BJ (cell line): ENCODE measurements at regions not wholly inside any gene's neighbourhood (a gene's known extent, or its start where the extent isn't known, plus 50 kb on each side); places are given as distances from the start of the nearest gene placed in this dataset.
"Not testable (repeated sequence)": the region's sequence is repeated elsewhere in the genome, so short reads cannot be mapped to it uniquely, and the experiment has no call there.

Experiments used
- CTCF ChIA-PET: fragments of 350-600 bp; formaldehyde crosslinking; extraction: SDS; loops from one replicate; lab custom pipeline; 2021; ENCODE audit warnings: antibody characterized with exemption, inconsistent platforms; lab: Yijun Ruan, JAX
- POLR2A ChIA-PET: fragments of 300-600 bp; sonication (Branson Sonifier 250); formaldehyde crosslinking; extraction: SDS; loops from one replicate; lab custom pipeline; 2021; ENCODE audit warnings: antibody characterized with exemption; lab: Charles Lee
- DNase-seq: peaks from one replicate; pipeline ENCODE4 v3.0.0-alpha.2; 2011; ENCODE audit warnings: low read depth
- H3K27me3 ChIP-seq: 2 replicates; pipeline ENCODE4 v1.6.0; 2011; ENCODE audit warnings: low read length; ENCODE audit not compliant: control insufficient read depth, insufficient read depth
- H3K36me3 ChIP-seq: 2 replicates; pipeline ENCODE4 v1.5.1; 2011; ENCODE audit warnings: low read length; ENCODE audit not compliant: control insufficient read depth, insufficient read depth
- H3K4me3 ChIP-seq: 2 replicates; pipeline ENCODE4 v1.5.1; 2011; ENCODE audit warnings: low read depth, mild to moderate bottlenecking, control low read depth, low read length
- TF ChIP-seq, protein P1 (sequence below): IDR thresholded peaks from 2 replicates; pipeline ENCODE4 v1.5.1; 2011; ENCODE audit warnings: low read depth, mild to moderate bottlenecking, control low read depth, inconsistent platforms, low read length, moderate library complexity; ENCODE audit not compliant: insufficient read depth

DNA sequence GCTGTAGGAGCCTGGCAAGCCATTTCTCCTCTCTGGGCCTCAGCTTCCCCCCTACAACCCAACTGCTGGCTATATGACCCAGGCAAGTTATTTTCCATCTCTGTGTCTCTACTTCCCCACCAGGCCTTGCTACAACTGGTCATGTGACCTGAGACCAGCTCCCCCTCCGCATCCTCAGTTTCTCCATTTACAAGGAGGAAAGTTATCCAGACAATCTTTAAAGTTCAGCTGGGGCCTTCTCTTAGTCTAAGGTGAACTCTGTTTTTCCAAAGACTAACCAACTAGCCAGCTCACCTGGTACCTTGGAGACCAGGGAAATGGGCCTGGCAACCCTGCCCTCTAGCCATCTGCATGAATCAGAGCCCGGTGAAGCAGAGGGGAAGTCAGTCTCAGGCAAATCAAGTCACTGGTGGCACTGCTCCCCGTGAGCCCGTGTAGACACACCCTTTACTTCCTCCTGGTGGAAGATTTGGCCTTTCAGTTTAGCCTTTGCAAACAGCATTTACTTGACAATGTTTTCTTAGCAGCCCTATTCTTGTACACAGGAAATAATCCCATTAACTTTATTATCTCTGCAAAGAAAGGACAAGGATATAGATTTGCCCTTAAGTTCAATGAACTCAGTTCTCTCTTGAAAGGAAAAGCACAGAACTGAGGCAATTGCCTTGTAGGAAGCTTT lies 157.7 kb downstream of the VEGFA start:
- no peak overlapping the region for H3K4me3 ChIP-seq
- CTCF ChIA-PET = interaction anchor here (1.0 to 3.3 kb wide), 6 partner anchors 12 to 159 kb away, joined by 3 to 12 read pairs (median 4); no protein-coding TSS in a partner anchor
- no peaks in the 10 kb centered on the region for H3K27me3 ChIP-seq
- DNase-seq = no peak
- POLR2A ChIA-PET = no interaction called here
- TF ChIP-seq, protein P1, sequence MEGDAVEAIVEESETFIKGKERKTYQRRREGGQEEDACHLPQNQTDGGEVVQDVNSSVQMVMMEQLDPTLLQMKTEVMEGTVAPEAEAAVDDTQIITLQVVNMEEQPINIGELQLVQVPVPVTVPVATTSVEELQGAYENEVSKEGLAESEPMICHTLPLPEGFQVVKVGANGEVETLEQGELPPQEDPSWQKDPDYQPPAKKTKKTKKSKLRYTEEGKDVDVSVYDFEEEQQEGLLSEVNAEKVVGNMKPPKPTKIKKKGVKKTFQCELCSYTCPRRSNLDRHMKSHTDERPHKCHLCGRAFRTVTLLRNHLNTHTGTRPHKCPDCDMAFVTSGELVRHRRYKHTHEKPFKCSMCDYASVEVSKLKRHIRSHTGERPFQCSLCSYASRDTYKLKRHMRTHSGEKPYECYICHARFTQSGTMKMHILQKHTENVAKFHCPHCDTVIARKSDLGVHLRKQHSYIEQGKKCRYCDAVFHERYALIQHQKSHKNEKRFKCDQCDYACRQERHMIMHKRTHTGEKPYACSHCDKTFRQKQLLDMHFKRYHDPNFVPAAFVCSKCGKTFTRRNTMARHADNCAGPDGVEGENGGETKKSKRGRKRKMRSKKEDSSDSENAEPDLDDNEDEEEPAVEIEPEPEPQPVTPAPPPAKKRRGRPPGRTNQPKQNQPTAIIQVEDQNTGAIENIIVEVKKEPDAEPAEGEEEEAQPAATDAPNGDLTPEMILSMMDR = no peak
- no peaks in the 10 kb centered on the region for H3K36me3 ChIP-seq

- no peak overlapping the region for H3K4me3 ChIP-seq
- H3K36me3 ChIP-seq = no peaks in the 10 kb centered on the region
- TF ChIP-seq, protein P1 = no peak
- no peaks in the 10 kb centered on the region for H3K27me3 ChIP-seq
- ChIA-PET POLR2A (interaction anchor here (0.6 to 0.7 kb wide), 2 partner anchors 12 to 33 kb away, joined by 3 to 15 read pairs; no protein-coding TSS in a partner anchor), CTCF (interaction anchor here (1.3 to 3.3 kb wide), 7 partner anchors 10 to 158 kb away, joined by 3 to 12 read pairs (median 4); no protein-coding TSS in a partner anchor)
- DNase-seq = peak; percentile 82
Observed at GRCh38 chr6:43926634-43927531, 156.9 kb downstream of the VEGFA start.

DNA sequence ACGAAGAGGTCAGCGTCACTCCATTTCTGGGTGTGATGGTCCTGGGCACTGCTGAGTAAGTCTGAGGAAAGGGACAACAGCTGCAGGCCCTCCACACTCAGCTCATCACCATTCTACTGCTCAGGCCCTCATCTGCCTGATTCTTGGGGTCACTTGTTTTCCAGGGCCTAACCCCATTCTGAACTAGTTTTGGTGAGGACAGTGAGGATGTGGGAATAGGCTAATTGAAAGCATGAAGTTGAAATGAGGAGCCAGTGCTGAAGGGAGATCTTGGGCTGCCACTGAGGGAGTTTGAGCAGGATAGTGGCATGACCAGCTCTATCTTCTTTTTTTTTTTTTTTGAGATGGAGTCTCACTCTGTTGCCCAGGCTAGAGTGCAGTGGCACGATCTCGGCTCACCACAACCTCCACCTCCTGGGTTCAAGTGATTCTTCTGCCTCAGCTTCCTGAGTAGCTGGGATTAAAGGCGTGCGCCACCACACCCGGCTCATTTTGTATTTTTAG lies 155.7 kb downstream of the VEGFA start:
- CTCF ChIA-PET = interaction anchor here (1.2 to 1.9 kb wide), 2 partner anchors 24 to 28 kb away, joined by 3 to 4 read pairs; no protein-coding TSS in a partner anchor
- DNase-seq, H3K4me3 ChIP-seq, H3K36me3 ChIP-seq, H3K27me3 ChIP-seq, POLR2A ChIA-PET: not testable (repeated sequence)

DNA sequence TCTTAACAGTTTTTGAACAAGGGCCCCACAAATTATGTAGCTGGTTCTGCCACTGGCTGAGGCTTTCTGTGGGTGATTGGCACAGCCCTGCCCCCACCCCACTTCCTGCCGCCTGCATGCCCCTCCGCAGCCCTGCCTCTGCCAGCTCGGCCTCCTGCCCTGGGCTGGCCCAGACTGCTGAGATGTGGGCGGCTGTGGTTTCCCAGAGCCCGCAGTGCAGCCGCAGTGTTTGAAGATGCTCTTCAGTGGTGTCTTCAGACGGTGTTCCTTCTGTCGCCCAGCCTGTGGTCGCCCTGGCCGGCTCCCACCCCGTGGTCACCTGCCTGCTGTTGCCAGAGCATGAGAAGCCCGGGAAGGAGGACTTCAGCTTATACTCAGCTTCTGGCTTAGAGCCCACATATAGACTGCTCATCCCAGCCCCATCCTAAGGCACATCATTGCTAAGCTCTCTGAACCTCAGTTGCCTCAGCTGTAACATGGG lies 154.3 kb downstream of the VEGFA start:
- Histone ChIP-seq H3K27me3 (no peaks in the 10 kb centered on the region), H3K36me3 (no peaks in the 10 kb centered on the region), H3K4me3 (no peak overlapping the region)
- POLR2A ChIA-PET = no interaction called here
- CTCF ChIA-PET = interaction anchor here (0.8 to 1.3 kb wide), 3 partner anchors 16 to 155 kb away, joined by 3 to 6 read pairs (median 5); no protein-coding TSS in a partner anchor
- DNase-seq = no peak
- TF ChIP-seq, protein P1 = no peak

GRCh38 chr6:43923376-43924221 lies 153.6 kb downstream of the VEGFA start:
- no peak for DNase-seq
- CTCF ChIA-PET = interaction anchor here (0.7 to 1.3 kb wide), 2 partner anchors 11 to 154 kb away, joined by 3 to 6 read pairs; no protein-coding TSS in a partner anchor
- TF ChIP-seq, protein P1 = no peak

More at GRCh38 chr6:43923376-43924221, 153.6 kb downstream of the VEGFA start:
- Histone ChIP-seq H3K36me3 (no peaks in the 10 kb centered on the region), H3K4me3 (no peak overlapping the region), H3K27me3 (no peaks in the 10 kb centered on the region)
- POLR2A ChIA-PET = no interaction called here
